SH-SY5Y (cell line): ENCODE measurements at regions not wholly inside any gene's neighbourhood (a gene's known extent, or its start where the extent isn't known, plus 50 kb on each side); places are given as distances from the start of the nearest gene placed in this dataset.

ENCODE experiments used
- GATA2 ChIP-seq: IDR thresholded peaks from 2 replicates; pipeline ENCODE4 v1.6.1; 2011; ENCODE audit warnings: mild to moderate bottlenecking, low read depth, low read length
- GATA3 ChIP-seq: IDR thresholded peaks from 2 replicates; pipeline ENCODE4 v1.6.1; 2011; ENCODE audit warnings: low read depth, mild to moderate bottlenecking, low read length, moderate library complexity

GRCh38 chr2:100641125-100641435 lies 78.3 kb downstream of the PDCL3 start:
- TF ChIP-seq GATA3 = no peak
- TF ChIP-seq GATA2 = no peak
